Suprapubic skin (tissue), 4 donors: ENCODE measurements at regions not wholly inside any gene's neighbourhood (a gene's known extent, or its start where the extent isn't known, plus 50 kb on each side); places are given as distances from the start of the nearest gene placed in this dataset.

Experiments
- DNase-seq, 2 donors: peaks; one replicate each; pipeline ENCODE4 v3.0.0-alpha.2; 2019; ENCODE audit warnings: low spot score in 2 of 2
- H3K27ac ChIP-seq: fragments of 200-600 bp; sonication (generic); one replicate; pipeline ENCODE4 v1.5.1; 2019
- H3K27me3 ChIP-seq: fragments of 200-600 bp; sonication (generic); one replicate; pipeline ENCODE4 v1.5.1; 2019
- H3K36me3 ChIP-seq: fragments of 200-600 bp; sonication (generic); one replicate; pipeline ENCODE4 v1.5.1; 2019
- H3K4me1 ChIP-seq: fragments of 200-600 bp; sonication (generic); one replicate; pipeline ENCODE4 v1.5.1; 2019
- H3K4me3 ChIP-seq: fragments of 200-600 bp; sonication (generic); one replicate; pipeline ENCODE4 v1.5.1; 2019; ENCODE audit warnings: mild to moderate bottlenecking
- H3K9me3 ChIP-seq: fragments of 200-600 bp; sonication (generic); one replicate; pipeline ENCODE4 v1.5.1; 2019
- EP300 ChIP-seq: sonication (generic); formaldehyde crosslinking; IDR thresholded peaks from one replicate; pipeline ENCODE4 v1.6.1; 2017; ENCODE audit warnings: antibody characterized with exemption
- POLR2A ChIP-seq, 2 donors: fragments of 450-650 bp; IDR thresholded peaks; one replicate each; pipeline ENCODE4 v1.6.1; 2017; ENCODE audit warnings: antibody characterized with exemption in 2 of 2, mild to moderate bottlenecking in 2 of 2, moderate library complexity in 2 of 2
- POLR2AphosphoS5 ChIP-seq, 3 donors: sonication (generic); formaldehyde crosslinking; IDR thresholded peaks; one replicate each; pipeline ENCODE4 v1.6.1; 2017; ENCODE audit warnings: antibody characterized with exemption in 3 of 3
- WGBS: methylation state at CpG from one replicate; pipeline ENCODE4 v1.1.5; 2018; 5-methylcytosine and 5-hydroxymethylcytosine counted together
- TF ChIP-seq, protein P1 (sequence below), 2 donors: fragments of 200-600 bp in 1 of 2; fragments of 450-650 bp in 1 of 2; sonication (generic) in 1 of 2; IDR thresholded peaks; one replicate each; pipeline ENCODE4 v1.5.1; 2016 to 2019; ENCODE audit warnings: antibody characterized with exemption in 2 of 2, mild to moderate bottlenecking in 1 of 2, moderate library complexity in 1 of 2

DNA sequence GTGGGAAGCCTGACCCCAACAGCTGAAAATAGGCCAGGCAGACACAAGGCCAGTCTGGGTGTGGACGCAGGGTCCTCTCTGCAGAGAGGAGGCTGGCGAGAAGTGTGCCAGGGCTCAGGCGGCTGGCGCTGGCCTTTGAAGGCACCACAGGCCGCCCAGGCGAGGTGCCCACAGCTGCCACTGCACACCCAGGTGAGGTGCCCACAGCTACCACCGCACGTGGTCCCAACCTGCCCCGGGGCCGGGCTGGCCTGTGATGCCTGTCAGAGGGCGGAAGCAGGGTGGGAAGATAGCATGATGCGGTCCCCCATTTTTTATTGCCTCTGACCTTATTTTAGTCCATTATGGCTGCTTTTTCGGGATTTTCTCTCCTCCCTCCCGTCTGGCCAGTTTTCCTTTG is 1303.9 kb downstream of the BRD1 start:
- H3K36me3 ChIP-seq, result no peaks in the 10 kb centered on the region
- H3K4me1 ChIP-seq, result no peaks in the 10 kb centered on the region
- peaks cover 4% of the 10 kb centered on the region for H3K27me3 ChIP-seq
- H3K9me3 ChIP-seq, result no peaks in the 10 kb centered on the region
- DNase-seq, result no peak
- TF ChIP-seq, protein P1, sequence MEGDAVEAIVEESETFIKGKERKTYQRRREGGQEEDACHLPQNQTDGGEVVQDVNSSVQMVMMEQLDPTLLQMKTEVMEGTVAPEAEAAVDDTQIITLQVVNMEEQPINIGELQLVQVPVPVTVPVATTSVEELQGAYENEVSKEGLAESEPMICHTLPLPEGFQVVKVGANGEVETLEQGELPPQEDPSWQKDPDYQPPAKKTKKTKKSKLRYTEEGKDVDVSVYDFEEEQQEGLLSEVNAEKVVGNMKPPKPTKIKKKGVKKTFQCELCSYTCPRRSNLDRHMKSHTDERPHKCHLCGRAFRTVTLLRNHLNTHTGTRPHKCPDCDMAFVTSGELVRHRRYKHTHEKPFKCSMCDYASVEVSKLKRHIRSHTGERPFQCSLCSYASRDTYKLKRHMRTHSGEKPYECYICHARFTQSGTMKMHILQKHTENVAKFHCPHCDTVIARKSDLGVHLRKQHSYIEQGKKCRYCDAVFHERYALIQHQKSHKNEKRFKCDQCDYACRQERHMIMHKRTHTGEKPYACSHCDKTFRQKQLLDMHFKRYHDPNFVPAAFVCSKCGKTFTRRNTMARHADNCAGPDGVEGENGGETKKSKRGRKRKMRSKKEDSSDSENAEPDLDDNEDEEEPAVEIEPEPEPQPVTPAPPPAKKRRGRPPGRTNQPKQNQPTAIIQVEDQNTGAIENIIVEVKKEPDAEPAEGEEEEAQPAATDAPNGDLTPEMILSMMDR (IDR thresholded peaks at IDR 0.05), result no peak
- H3K27ac ChIP-seq, result no peak overlapping the region
- 95% methylated on average over 4 of the region's 14 CpGs for WGBS
- H3K4me3 ChIP-seq, result no peak overlapping the region

DNA sequence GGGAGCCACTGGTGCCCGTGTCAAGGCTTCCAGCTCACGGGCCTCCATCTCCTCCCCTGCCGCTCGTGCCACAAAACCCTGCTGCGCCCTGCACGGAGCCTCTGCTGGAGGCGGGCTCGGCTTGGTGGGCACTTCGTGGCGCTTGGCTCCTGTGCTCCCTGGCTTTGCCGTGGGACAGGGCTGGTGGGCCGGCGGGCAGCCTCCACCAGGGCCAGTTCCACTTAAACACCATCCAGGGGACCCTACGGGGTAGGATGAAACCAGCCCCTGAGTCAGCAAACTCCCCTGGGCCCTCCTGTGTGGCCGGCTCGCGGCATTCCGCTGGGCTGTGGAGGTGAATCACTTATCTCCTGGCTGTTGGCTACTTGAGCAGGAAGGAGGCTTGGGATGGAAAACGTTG is 1304.6 kb downstream of the BRD1 start:
- TF ChIP-seq, protein P1 (IDR thresholded peaks at IDR 0.05), result no peak
- TF ChIP-seq POLR2A (IDR thresholded peaks at IDR 0.05) (no peak), POLR2AphosphoS5 (IDR thresholded peaks at IDR 0.05) (no peak), EP300 (no peak)
- Histone ChIP-seq H3K4me3 (no peak overlapping the region), H3K9me3 (no peaks in the 10 kb centered on the region), H3K4me1 (no peaks in the 10 kb centered on the region), H3K27me3 (peaks cover 4% of the 10 kb centered on the region), H3K36me3 (no peaks in the 10 kb centered on the region), H3K27ac (no peak overlapping the region)
- DNase-seq, result no peak
- WGBS, result 98% methylated on average over 8 of the region's 19 CpGs

- WGBS, result 100% methylated on average over 1 of the region's 14 CpGs
- H3K4me1 ChIP-seq, result no peaks in the 10 kb centered on the region
- no peak for DNase-seq
- H3K9me3 ChIP-seq, result no peaks in the 10 kb centered on the region
- H3K4me3 ChIP-seq, result no peak overlapping the region
- TF ChIP-seq, protein P1 (IDR thresholded peaks at IDR 0.05), result no peak
- H3K27ac ChIP-seq, result no peak overlapping the region
- no peaks in the 10 kb centered on the region for H3K36me3 ChIP-seq
- H3K27me3 ChIP-seq, result peaks cover 4% of the 10 kb centered on the region
Measured at GRCh38 chr22:48522271-48522670, 1305.4 kb downstream of the BRD1 start.

DNA sequence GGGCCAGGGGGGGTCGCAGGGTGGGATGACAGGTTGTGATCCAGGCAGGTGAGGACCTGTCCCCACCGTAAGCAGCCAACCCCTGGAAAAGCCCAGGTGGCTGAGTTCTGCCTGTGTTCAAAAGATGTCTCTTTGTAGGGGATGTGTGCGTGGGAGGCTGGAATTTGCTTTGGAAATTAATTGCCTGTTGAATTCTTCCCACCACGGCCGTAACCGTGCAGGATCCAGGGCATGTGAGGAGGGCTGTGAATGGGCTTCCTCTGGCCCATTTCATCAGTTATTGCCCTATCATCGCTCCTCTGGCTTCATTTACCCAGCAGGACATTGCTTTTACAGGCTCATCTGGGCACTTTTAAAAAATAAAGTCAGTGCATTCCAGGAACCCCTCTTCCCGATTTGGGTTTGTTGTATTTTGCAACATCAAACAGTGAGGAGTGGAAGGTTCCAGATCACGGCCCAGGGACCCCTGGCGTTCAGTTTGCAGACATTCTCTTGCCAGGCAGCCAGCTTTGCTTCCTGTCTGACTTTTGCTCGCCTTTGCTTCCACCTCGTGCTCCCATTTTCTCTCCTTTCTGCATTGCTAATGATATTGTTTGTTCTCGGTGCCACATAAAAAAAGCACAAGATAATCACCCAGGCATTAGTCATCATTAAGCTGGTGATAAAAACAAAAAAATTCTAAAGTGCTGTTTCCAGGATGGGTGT is 1306.6 kb downstream of the BRD1 start:
- Histone ChIP-seq H3K36me3 (no peaks in the 10 kb centered on the region), H3K27ac (no peak overlapping the region), H3K9me3 (no peaks in the 10 kb centered on the region), H3K4me1 (no peaks in the 10 kb centered on the region), H3K27me3 (peaks cover 4% of the 10 kb centered on the region), H3K4me3 (no peak overlapping the region)
- 59% methylated on average over 12 of the region's 13 CpGs for WGBS
- TF ChIP-seq POLR2AphosphoS5 (IDR thresholded peaks at IDR 0.05) (no peak), EP300 (no peak), POLR2A (IDR thresholded peaks at IDR 0.05) (no peak)
- TF ChIP-seq, protein P1 (IDR thresholded peaks at IDR 0.05), result no peak
- no peak for DNase-seq

- Histone ChIP-seq H3K36me3 (no peaks in the 10 kb centered on the region), H3K4me3 (no peak overlapping the region), H3K4me1 (no peaks in the 10 kb centered on the region), H3K27me3 (peaks cover 4% of the 10 kb centered on the region), H3K27ac (no peak overlapping the region), H3K9me3 (no peaks in the 10 kb centered on the region)
- no peak for TF ChIP-seq POLR2AphosphoS5 (IDR thresholded peaks at IDR 0.05)
- DNase-seq, result no peak
- 83% methylated on average over 10 of the region's 10 CpGs for WGBS
Measured at GRCh38 chr22:48520207-48520606, 1307.5 kb downstream of the BRD1 start.
